Ishikawa (cell line): ENCODE measurements at regions not wholly inside any gene's neighbourhood (a gene's known extent, or its start where the extent isn't known, plus 50 kb on each side); places are given as distances from the start of the nearest gene placed in this dataset.

Source experiments
- CEBPB ChIP-seq: IDR thresholded peaks from 2 replicates; pipeline ENCODE4 v1.6.1; 2012
- CREB1 ChIP-seq: IDR thresholded peaks from 2 replicates; pipeline ENCODE4 v1.6.1; 2012; ENCODE audit warnings: low read depth
- EGR1 ChIP-seq: IDR thresholded peaks from 2 replicates; pipeline ENCODE4 v1.6.1; 2012
- EP300 ChIP-seq: IDR thresholded peaks from 2 replicates; pipeline ENCODE4 v1.6.1; 2012; ENCODE audit warnings: borderline replicate concordance
- FOXM1 ChIP-seq: IDR thresholded peaks from 2 replicates; pipeline ENCODE4 v1.6.1; 2012; ENCODE audit warnings: low read depth, borderline replicate concordance
- MAX ChIP-seq: IDR thresholded peaks from 2 replicates; pipeline ENCODE4 v1.6.1; 2012
- NFIC ChIP-seq: IDR thresholded peaks from 2 replicates; pipeline ENCODE4 v1.6.1; 2012
- RAD21 ChIP-seq: IDR thresholded peaks from 2 replicates; pipeline ENCODE4 v1.6.1; 2012; ENCODE audit warnings: low read depth
- REST ChIP-seq: IDR thresholded peaks from 2 replicates; pipeline ENCODE4 v1.6.1; 2012; ENCODE audit warnings: low read depth, mild to moderate bottlenecking
- TAF1 ChIP-seq: IDR thresholded peaks from 2 replicates; pipeline ENCODE4 v1.6.1; 2012; ENCODE audit warnings: low read depth, mild to moderate bottlenecking
- TCF12 ChIP-seq: IDR thresholded peaks from 2 replicates; pipeline ENCODE4 v1.6.1; 2012; ENCODE audit warnings: low read depth
- TEAD4 ChIP-seq: IDR thresholded peaks from 2 replicates; pipeline ENCODE4 v1.6.1; 2012
- USF1 ChIP-seq: IDR thresholded peaks from 2 replicates; pipeline ENCODE4 v1.6.1; 2012
- YY1 ChIP-seq: IDR thresholded peaks from 2 replicates; pipeline ENCODE4 v1.6.1; 2012; ENCODE audit warnings: low read depth
- ZBTB7A ChIP-seq: IDR thresholded peaks from 2 replicates; pipeline ENCODE4 v1.6.1; 2012; ENCODE audit warnings: low read depth

- TF ChIP-seq TEAD4 (no peak), CEBPB (no peak), ZBTB7A (no peak), TAF1 (no peak), EGR1 (no peak), TCF12 (no peak), MAX (no peak), RAD21 (no peak), YY1 (no peak), USF1 (no peak)
Measured at GRCh38 chr4:43126595-43126994, 234.1 kb downstream of the GRXCR1 start.

GRCh38 chr4:43130228-43131021, 237.9 kb downstream of the GRXCR1 start:
- TF ChIP-seq EGR1 (no peak), TEAD4 (no peak), NFIC (no peak), TCF12 (no peak), YY1 (no peak), USF1 (no peak), CREB1 (no peak), RAD21 (no peak), TAF1 (no peak), REST (no peak), FOXM1 (no peak), CEBPB (no peak), MAX (no peak), EP300 (no peak), ZBTB7A (no peak)

GRCh38 chr4:43132010-43132582, 239.6 kb downstream of the GRXCR1 start:
- TF ChIP-seq USF1 (no peak), TAF1 (no peak), CEBPB (no peak), CREB1 (no peak), RAD21 (peak; percentile 87)

- TF ChIP-seq EP300 (no peak), ZBTB7A (no peak), RAD21 (no peak), MAX (no peak), TEAD4 (no peak), NFIC (no peak), TCF12 (no peak), EGR1 (no peak), CREB1 (no peak), FOXM1 (no peak), YY1 (no peak), CEBPB (no peak), USF1 (no peak)
Measured at GRCh38 chr4:43133566-43133965, 241.1 kb downstream of the GRXCR1 start.

- TF ChIP-seq CREB1 (no peak), NFIC (no peak)
Measured at GRCh38 chr4:43136752-43137151, 244.2 kb downstream of the GRXCR1 start.

GRCh38 chr4:43146198-43146597, 253.7 kb downstream of the GRXCR1 start:
- TF ChIP-seq TEAD4 = no peak

GRCh38 chr4:43148481-43148880, 256.0 kb downstream of the GRXCR1 start:
- no peak for TF ChIP-seq RAD21
